A549 (cell line): ENCODE measurements at regions not wholly inside any gene's neighbourhood (a gene's known extent, or its start where the extent isn't known, plus 50 kb on each side); places are given as distances from the start of the nearest gene placed in this dataset.

Experiments used
- CHD2 ChIP-seq: fragments of 150-350 bp; IDR thresholded peaks from 2 replicates; pipeline ENCODE4 v1.6.1; 2014; ENCODE audit warnings: low read length; ENCODE audit not compliant: partially characterized antibody
- POLR2A ChIP-seq: IDR thresholded peaks from 2 replicates; pipeline ENCODE4 v1.6.1; 2012; ENCODE audit warnings: mild to moderate bottlenecking, low read length
- TF ChIP-seq, protein P1 (sequence below): fragments of >200 bp; sonication (Bioruptor Twin); formaldehyde crosslinking; IDR thresholded peaks from 3 replicates; pipeline ENCODE4 v1.5.1; 2016
- TF ChIP-seq, protein P2 (sequence below): IDR thresholded peaks from 2 replicates; pipeline ENCODE4 v1.6.1; 2012; ENCODE audit warnings: low read depth, borderline replicate concordance
- TF ChIP-seq, protein P3 (sequence below): fragments of >200 bp; sonication (Bioruptor Twin); formaldehyde crosslinking; IDR thresholded peaks from 3 replicates; pipeline ENCODE4 v1.6.1; 2016

DNA sequence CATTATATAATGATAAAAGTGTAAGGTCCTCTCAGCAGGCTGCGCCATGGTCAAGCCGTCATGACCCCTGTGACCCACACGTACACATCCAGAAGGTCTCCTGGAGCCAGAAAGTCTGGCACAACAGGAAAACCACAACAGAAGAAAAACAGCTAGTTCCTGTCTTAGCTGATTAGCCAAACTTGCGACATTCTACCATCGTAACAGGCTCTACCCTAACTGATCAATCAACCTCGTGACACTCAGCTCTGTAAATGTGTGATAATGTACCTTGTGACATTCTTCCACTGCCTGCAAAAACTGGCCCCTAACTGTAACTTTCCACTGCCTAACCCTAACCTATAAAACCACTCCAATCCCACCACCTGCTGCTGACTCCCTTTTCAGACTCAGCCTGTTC lies 316.4 kb upstream of the TUSC1 start:
- TF ChIP-seq, protein P1, sequence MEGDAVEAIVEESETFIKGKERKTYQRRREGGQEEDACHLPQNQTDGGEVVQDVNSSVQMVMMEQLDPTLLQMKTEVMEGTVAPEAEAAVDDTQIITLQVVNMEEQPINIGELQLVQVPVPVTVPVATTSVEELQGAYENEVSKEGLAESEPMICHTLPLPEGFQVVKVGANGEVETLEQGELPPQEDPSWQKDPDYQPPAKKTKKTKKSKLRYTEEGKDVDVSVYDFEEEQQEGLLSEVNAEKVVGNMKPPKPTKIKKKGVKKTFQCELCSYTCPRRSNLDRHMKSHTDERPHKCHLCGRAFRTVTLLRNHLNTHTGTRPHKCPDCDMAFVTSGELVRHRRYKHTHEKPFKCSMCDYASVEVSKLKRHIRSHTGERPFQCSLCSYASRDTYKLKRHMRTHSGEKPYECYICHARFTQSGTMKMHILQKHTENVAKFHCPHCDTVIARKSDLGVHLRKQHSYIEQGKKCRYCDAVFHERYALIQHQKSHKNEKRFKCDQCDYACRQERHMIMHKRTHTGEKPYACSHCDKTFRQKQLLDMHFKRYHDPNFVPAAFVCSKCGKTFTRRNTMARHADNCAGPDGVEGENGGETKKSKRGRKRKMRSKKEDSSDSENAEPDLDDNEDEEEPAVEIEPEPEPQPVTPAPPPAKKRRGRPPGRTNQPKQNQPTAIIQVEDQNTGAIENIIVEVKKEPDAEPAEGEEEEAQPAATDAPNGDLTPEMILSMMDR = no peak
- TF ChIP-seq, protein P2, sequence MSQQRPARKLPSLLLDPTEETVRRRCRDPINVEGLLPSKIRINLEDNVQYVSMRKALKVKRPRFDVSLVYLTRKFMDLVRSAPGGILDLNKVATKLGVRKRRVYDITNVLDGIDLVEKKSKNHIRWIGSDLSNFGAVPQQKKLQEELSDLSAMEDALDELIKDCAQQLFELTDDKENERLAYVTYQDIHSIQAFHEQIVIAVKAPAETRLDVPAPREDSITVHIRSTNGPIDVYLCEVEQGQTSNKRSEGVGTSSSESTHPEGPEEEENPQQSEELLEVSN = no peak
- TF ChIP-seq CHD2 (no peak), POLR2A (no peak)
- TF ChIP-seq, protein P3, sequence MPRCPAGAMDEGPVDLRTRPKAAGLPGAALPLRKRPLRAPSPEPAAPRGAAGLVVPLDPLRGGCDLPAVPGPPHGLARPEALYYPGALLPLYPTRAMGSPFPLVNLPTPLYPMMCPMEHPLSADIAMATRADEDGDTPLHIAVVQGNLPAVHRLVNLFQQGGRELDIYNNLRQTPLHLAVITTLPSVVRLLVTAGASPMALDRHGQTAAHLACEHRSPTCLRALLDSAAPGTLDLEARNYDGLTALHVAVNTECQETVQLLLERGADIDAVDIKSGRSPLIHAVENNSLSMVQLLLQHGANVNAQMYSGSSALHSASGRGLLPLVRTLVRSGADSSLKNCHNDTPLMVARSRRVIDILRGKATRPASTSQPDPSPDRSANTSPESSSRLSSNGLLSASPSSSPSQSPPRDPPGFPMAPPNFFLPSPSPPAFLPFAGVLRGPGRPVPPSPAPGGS = no peak
